ENCODE measurements at regions not wholly inside any gene's neighbourhood (a gene's known extent, or its start where the extent isn't known, plus 50 kb on each side); places are given as distances from the start of the nearest gene placed in this dataset.

GRCh38 chr2:42847596-42848151 lies 55.3 kb upstream of the HAAO start:
- no peak overlapping the region for H3K4me3 ChIP-seq (ENCODE audit: low read depth, low read length)
- no peak for DNase-seq (ENCODE audit: low read depth)
- TF ChIP-seq CTCF (conservative IDR thresholded peaks at IDR 0.05; ENCODE audit: low read depth, low read length) = no peak

GRCh38 chr2:42846932-42847595 lies 54.7 kb upstream of the HAAO start:
- no peak for DNase-seq (ENCODE audit: low read depth)
- TF ChIP-seq CTCF (conservative IDR thresholded peaks at IDR 0.05; ENCODE audit: low read depth, low read length) = no peak
- no peak overlapping the region for H3K4me3 ChIP-seq (ENCODE audit: low read depth, low read length)

GRCh38 chr2:42846026-42846425 lies 53.6 kb upstream of the HAAO start:
- H3K4me3 ChIP-seq (ENCODE audit: low read depth, low read length) = no peak overlapping the region
- TF ChIP-seq CTCF (conservative IDR thresholded peaks at IDR 0.05; ENCODE audit: low read depth, low read length) = no peak
- no peak for DNase-seq (ENCODE audit: low read depth)

- H3K4me3 ChIP-seq (ENCODE audit: low read depth, low read length) = no peak overlapping the region
- TF ChIP-seq CTCF (conservative IDR thresholded peaks at IDR 0.05; ENCODE audit: low read depth, low read length) = no peak
- DNase-seq (ENCODE audit: low read depth) = no peak
These were observed 52.8 kb upstream of the HAAO start for GRCh38 chr2:42844901-42845821.

- TF ChIP-seq CTCF (conservative IDR thresholded peaks at IDR 0.05; ENCODE audit: low read depth, low read length) = no peak
- DNase-seq (ENCODE audit: low read depth) = no peak
- no peak overlapping the region for H3K4me3 ChIP-seq (ENCODE audit: low read depth, low read length)
These were observed 52.0 kb upstream of the HAAO start for GRCh38 chr2:42844366-42844765.

- H3K4me3 ChIP-seq (ENCODE audit: low read depth, low read length) = no peak overlapping the region
- DNase-seq (ENCODE audit: low read depth) = no peak
- TF ChIP-seq CTCF (conservative IDR thresholded peaks at IDR 0.05; ENCODE audit: low read depth, low read length) = no peak
These were observed 51.2 kb upstream of the HAAO start for GRCh38 chr2:42843611-42844010.

Measured in choroid plexus epithelial cell (primary cell).